Fibroblast of lung (primary cell): ENCODE measurements at regions not wholly inside any gene's neighbourhood (a gene's known extent, or its start where the extent isn't known, plus 50 kb on each side); places are given as distances from the start of the nearest gene placed in this dataset.

ENCODE experiments used
- EZH2 ChIP-seq: IDR thresholded peaks from 2 replicates; pipeline ENCODE4 v1.5.1; 2012; ENCODE audit warnings: low read length, control low read depth, mild to moderate bottlenecking; ENCODE audit errors: missing control alignments
- TF ChIP-seq, protein P1 (sequence below), 2 donors: IDR thresholded peaks in 1 of 2; conservative IDR thresholded peaks in 1 of 2; 1 replicate in 1 of 2; 2 replicates in 1 of 2; pipeline ENCODE4 v1.5.1; 2011 to 2012; ENCODE audit warnings: low read length in 2 of 2, control low read depth in 1 of 2, inconsistent platforms in 1 of 2, low read depth in 1 of 2, mild to moderate bottlenecking in 1 of 2

DNA sequence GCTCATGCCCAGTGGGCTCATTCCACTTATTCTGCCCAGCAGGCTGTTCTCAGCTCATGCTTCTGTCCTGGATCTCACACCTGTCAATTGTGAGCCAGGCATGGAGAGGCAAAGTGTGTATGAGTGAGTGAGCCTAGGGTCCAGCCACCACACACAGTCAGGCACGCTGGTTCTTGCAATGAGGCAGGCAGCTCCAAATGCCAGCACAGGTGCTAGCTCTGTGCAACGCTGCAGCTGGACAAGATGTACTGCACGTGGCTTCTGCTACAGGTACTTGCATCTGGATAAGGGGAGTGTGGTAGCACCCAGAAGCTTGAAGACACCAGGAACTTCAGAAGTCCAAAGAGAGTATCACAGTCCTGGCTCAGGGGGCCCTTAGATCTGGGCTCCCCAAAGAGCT, 1249.4 kb upstream of the IGFBP7 start:
- TF ChIP-seq, protein P1, sequence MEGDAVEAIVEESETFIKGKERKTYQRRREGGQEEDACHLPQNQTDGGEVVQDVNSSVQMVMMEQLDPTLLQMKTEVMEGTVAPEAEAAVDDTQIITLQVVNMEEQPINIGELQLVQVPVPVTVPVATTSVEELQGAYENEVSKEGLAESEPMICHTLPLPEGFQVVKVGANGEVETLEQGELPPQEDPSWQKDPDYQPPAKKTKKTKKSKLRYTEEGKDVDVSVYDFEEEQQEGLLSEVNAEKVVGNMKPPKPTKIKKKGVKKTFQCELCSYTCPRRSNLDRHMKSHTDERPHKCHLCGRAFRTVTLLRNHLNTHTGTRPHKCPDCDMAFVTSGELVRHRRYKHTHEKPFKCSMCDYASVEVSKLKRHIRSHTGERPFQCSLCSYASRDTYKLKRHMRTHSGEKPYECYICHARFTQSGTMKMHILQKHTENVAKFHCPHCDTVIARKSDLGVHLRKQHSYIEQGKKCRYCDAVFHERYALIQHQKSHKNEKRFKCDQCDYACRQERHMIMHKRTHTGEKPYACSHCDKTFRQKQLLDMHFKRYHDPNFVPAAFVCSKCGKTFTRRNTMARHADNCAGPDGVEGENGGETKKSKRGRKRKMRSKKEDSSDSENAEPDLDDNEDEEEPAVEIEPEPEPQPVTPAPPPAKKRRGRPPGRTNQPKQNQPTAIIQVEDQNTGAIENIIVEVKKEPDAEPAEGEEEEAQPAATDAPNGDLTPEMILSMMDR (conservative IDR thresholded peaks at IDR 0.05 in 1 of 2, IDR thresholded peaks at IDR 0.05 in 1 of 2; ENCODE audit: low read depth in 1 of 2, low read length in 2 of 2): no peak
- no peak for TF ChIP-seq EZH2
